ENCODE measurements at regions not wholly inside any gene's neighbourhood (a gene's known extent, or its start where the extent isn't known, plus 50 kb on each side); places are given as distances from the start of the nearest gene placed in this dataset.

DNA sequence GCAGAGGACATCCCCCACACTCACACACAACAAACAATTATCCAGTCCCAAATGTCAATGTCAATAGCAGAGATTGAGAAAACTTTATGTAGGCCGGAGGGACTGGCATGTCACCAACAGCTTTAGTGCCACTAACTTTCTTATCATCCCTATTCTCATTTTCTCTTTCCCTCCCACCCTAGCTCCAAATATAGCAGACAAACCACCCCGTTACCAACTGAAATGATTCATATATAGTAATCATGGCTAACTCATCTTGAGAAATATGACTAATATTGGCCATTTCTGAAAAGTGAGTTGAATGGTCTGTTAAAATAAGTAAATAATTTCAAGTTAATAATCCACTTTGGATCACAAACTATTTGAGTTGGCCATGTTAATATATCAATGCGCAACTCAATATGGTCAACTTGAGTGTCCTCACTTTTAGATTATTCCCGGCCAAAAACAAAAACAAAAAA, 242.1 kb upstream of the RND3 start:
- TF ChIP-seq, protein P1, sequence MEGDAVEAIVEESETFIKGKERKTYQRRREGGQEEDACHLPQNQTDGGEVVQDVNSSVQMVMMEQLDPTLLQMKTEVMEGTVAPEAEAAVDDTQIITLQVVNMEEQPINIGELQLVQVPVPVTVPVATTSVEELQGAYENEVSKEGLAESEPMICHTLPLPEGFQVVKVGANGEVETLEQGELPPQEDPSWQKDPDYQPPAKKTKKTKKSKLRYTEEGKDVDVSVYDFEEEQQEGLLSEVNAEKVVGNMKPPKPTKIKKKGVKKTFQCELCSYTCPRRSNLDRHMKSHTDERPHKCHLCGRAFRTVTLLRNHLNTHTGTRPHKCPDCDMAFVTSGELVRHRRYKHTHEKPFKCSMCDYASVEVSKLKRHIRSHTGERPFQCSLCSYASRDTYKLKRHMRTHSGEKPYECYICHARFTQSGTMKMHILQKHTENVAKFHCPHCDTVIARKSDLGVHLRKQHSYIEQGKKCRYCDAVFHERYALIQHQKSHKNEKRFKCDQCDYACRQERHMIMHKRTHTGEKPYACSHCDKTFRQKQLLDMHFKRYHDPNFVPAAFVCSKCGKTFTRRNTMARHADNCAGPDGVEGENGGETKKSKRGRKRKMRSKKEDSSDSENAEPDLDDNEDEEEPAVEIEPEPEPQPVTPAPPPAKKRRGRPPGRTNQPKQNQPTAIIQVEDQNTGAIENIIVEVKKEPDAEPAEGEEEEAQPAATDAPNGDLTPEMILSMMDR (IDR thresholded peaks at IDR 0.05; ENCODE audit: low read depth, low read length) = no peak
- no peak for TF ChIP-seq EZH2phosphoT487 (IDR thresholded peaks at IDR 0.05; ENCODE audit: low read depth)

Data from OCI-LY3 (cell line).